GM12878 (cell line): ENCODE measurements at regions not wholly inside any gene's neighbourhood (a gene's known extent, or its start where the extent isn't known, plus 50 kb on each side); places are given as distances from the start of the nearest gene placed in this dataset.
"Not testable (repeated sequence)": the region's sequence is repeated elsewhere in the genome, so short reads cannot be mapped to it uniquely, and the experiment has no call there.

Experiments used
- ATF2 ChIP-seq: IDR thresholded peaks from 2 replicates; pipeline ENCODE4 v1.6.1; 2012; ENCODE audit warnings: low read length, inconsistent platforms
- ETV6 ChIP-seq, 2 experiments: fragments of 450-650 bp in 1 of 2; IDR thresholded peaks in 1 of 2; conservative IDR thresholded peaks in 1 of 2; 2 replicates each; pipeline ENCODE4 v1.6.1; 2014; ENCODE audit warnings: antibody characterized with exemption in 1 of 2, borderline replicate concordance in 1 of 2, low read depth in 1 of 2, mild to moderate bottlenecking in 1 of 2, moderate library complexity in 1 of 2
- EZH2 ChIP-seq: IDR thresholded peaks from 2 replicates; pipeline ENCODE4 v1.6.1; 2012; ENCODE audit warnings: low read depth, mild to moderate bottlenecking, control low read depth, inconsistent platforms, low read length, borderline replicate concordance; ENCODE audit not compliant: control insufficient read depth
- POLR2A ChIP-seq: IDR thresholded peaks from 2 replicates; pipeline ENCODE4 v1.6.1; 2011; ENCODE audit warnings: low read depth, mild to moderate bottlenecking, low read length
- YY1 ChIP-seq: IDR thresholded peaks from 2 replicates; pipeline ENCODE4 v1.6.1; 2011; ENCODE audit warnings: low read depth, mild to moderate bottlenecking, low read length
- TF ChIP-seq, protein P1 (sequence below): IDR thresholded peaks from 2 replicates; pipeline ENCODE4 v1.6.1; 2011; ENCODE audit warnings: low read depth, mild to moderate bottlenecking, low read length, moderate library complexity, borderline replicate concordance; ENCODE audit errors: extremely low read depth
- TF ChIP-seq, protein P2 (sequence below), 3 experiments: IDR thresholded peaks in 2 of 3; conservative IDR thresholded peaks in 1 of 3; 2 replicates each; pipeline ENCODE4 v1.5.1; 2011; ENCODE audit warnings: low read depth in 3 of 3, low read length in 3 of 3, mild to moderate bottlenecking in 3 of 3, control low read depth in 2 of 3, moderate library complexity in 2 of 3, inconsistent platforms in 1 of 3, mixed read lengths in 1 of 3; ENCODE audit not compliant: control insufficient read depth in 2 of 3, insufficient read depth in 1 of 3; ENCODE audit errors: extremely low read depth in 1 of 3

DNA sequence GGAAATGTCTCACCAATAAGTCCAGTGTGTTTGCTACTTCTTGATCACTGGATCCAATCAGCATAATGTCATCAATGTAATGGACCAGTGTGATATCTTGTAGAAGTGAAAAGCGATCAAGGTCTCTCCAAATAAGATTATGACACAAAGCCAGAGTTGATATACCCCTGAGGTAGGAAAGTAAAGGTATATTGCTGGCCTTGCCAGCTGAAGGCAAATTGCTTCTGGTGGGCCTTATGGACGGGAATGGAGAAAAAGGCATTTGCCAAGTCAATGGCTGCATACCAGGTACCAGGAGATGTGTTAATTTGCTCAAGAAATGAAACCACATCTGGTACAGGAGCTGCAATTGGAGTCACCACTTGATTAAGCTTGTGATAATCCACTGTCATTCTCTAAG, 158.5 kb downstream of the CYP26A1 start:
- TF ChIP-seq, protein P1, sequence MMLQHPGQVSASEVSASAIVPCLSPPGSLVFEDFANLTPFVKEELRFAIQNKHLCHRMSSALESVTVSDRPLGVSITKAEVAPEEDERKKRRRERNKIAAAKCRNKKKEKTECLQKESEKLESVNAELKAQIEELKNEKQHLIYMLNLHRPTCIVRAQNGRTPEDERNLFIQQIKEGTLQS: not testable (repeated sequence)
- TF ChIP-seq, protein P2, sequence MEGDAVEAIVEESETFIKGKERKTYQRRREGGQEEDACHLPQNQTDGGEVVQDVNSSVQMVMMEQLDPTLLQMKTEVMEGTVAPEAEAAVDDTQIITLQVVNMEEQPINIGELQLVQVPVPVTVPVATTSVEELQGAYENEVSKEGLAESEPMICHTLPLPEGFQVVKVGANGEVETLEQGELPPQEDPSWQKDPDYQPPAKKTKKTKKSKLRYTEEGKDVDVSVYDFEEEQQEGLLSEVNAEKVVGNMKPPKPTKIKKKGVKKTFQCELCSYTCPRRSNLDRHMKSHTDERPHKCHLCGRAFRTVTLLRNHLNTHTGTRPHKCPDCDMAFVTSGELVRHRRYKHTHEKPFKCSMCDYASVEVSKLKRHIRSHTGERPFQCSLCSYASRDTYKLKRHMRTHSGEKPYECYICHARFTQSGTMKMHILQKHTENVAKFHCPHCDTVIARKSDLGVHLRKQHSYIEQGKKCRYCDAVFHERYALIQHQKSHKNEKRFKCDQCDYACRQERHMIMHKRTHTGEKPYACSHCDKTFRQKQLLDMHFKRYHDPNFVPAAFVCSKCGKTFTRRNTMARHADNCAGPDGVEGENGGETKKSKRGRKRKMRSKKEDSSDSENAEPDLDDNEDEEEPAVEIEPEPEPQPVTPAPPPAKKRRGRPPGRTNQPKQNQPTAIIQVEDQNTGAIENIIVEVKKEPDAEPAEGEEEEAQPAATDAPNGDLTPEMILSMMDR (IDR thresholded peaks at IDR 0.05 in 2 of 3, conservative IDR thresholded peaks at IDR 0.05 in 1 of 3; ENCODE audit: control insufficient read depth in 2 of 3, extremely low read depth in 1 of 3, insufficient read depth in 1 of 3, low read depth in 3 of 3, low read length in 3 of 3): not testable (repeated sequence)
- TF ChIP-seq YY1; EZH2; ATF2; ETV6 (conservative IDR thresholded peaks at IDR 0.05 in 1 of 2, IDR thresholded peaks at IDR 0.05 in 1 of 2; ENCODE audit: borderline replicate concordance in 1 of 2, low read depth in 1 of 2); POLR2A: not testable (repeated sequence)
